ENCODE measurements at regions not wholly inside any gene's neighbourhood (a gene's known extent, or its start where the extent isn't known, plus 50 kb on each side); places are given as distances from the start of the nearest gene placed in this dataset.

GRCh38 chr3:27576171-27576570 lies 92.0 kb upstream of the SLC4A7 start:
- no peak overlapping the region for H3K9ac ChIP-seq (ENCODE audit: extremely low read depth, insufficient read length, low read length)
- Mint-ChIP-seq H3K4me3 (no peak overlapping the region), H3K27ac (no peak overlapping the region), H3K36me3 (ENCODE audit: insufficient read depth in 1 of 3, low read depth in 3 of 3) (peaks cover 0 to 6% (median 0%) of the 10 kb centered on the region in 3 experiments; a peak in 1 of 7 replicates), H3K4me1 (peaks cover 8 to 9% of the 10 kb centered on the region in 2 experiments), H3K27me3 (ENCODE audit: low read depth) (no peaks in the 10 kb centered on the region), H3K9me3 (0 out of 5 replicates have a peak, but pooled peaks cover 0 to 2% of the 10 kb centered on the region in 2 experiments)
- no peak overlapping the region for H4K91ac ChIP-seq (ENCODE audit: insufficient read length, low read depth, low read length)
- H3K56ac ChIP-seq (ENCODE audit: insufficient read length, low read depth, low read length): no peak overlapping the region
- H2AK5ac ChIP-seq (ENCODE audit: insufficient read length, low read length): no peak overlapping the region
- no peak overlapping the region for H3K18ac ChIP-seq (ENCODE audit: insufficient read length, low read depth, low read length)
- H3K14ac ChIP-seq (ENCODE audit: insufficient read depth, low read length): no peak overlapping the region
- H2BK15ac ChIP-seq (ENCODE audit: low read depth, low read length): no peak overlapping the region
- no peak overlapping the region for H3T11ph ChIP-seq (ENCODE audit: low read length)
- H3K23ac ChIP-seq (ENCODE audit: insufficient read length, low read depth, low read length): no peak overlapping the region
- H4K5ac ChIP-seq (ENCODE audit: insufficient read length, low read depth, low read length): no peak overlapping the region
- H2BK120ac ChIP-seq (ENCODE audit: low read depth, low read length, poor library complexity, severe bottlenecking): no peak overlapping the region
- H3K23me2 ChIP-seq (ENCODE audit: insufficient read length, low read depth, low read length, poor library complexity, severe bottlenecking): no peaks in the 10 kb centered on the region
- H2BK20ac ChIP-seq (ENCODE audit: low read depth, low read length, poor library complexity, severe bottlenecking): no peak overlapping the region
- H4K8ac ChIP-seq (replicated peaks; ENCODE audit: insufficient read length, low read depth, low read length): no peak overlapping the region
- no peak overlapping the region for H3K4me2 ChIP-seq (ENCODE audit: insufficient read depth, insufficient read length, low read length)
- H4K20me1 ChIP-seq (ENCODE audit: control insufficient read depth, insufficient read depth, insufficient read length): no peaks in the 10 kb centered on the region
- H2AFZ ChIP-seq (ENCODE audit: low read length): no peak overlapping the region
- no peak overlapping the region for H2BK5ac ChIP-seq (ENCODE audit: insufficient read length, low read length)
- no peak overlapping the region for H3K27ac ChIP-seq (ENCODE audit: insufficient read length, low read depth, low read length)
- H3K9me3 ChIP-seq (ENCODE audit: control insufficient read depth, low read depth, low read length): no peaks in the 10 kb centered on the region
- TF ChIP-seq CTCF (conservative IDR thresholded peaks at IDR 0.05): no peak
- H3K27me3 ChIP-seq (ENCODE audit: insufficient read depth, low read length): no peaks in the 10 kb centered on the region
- H3K4me1 ChIP-seq (ENCODE audit: insufficient read depth, low read length): no peaks in the 10 kb centered on the region
- H3K79me2 ChIP-seq (ENCODE audit: insufficient read depth, low read length): no peaks in the 10 kb centered on the region
- H3K4ac ChIP-seq (ENCODE audit: low read depth, low read length): no peak overlapping the region
- no CpG with 5 or more reads among the region's 3 CpGs for WGBS (ENCODE audit: extremely low coverage, insufficient read length, low lambda C conversion rate)
- DNase-seq: no peak
- no peaks in the 10 kb centered on the region for H3K79me1 ChIP-seq (ENCODE audit: insufficient read depth, low read depth, low read length, poor library complexity, severe bottlenecking)
- H2BK12ac ChIP-seq (ENCODE audit: insufficient read length, low read depth, low read length): no peak overlapping the region
